ENCODE measurements at regions not wholly inside any gene's neighbourhood (a gene's known extent, or its start where the extent isn't known, plus 50 kb on each side); places are given as distances from the start of the nearest gene placed in this dataset.

- no peak for TF ChIP-seq CTCF (conservative IDR thresholded peaks at IDR 0.05; ENCODE audit: low read depth, low read length)
- H3K4me3 ChIP-seq (ENCODE audit: low read depth, low read length) = no peak overlapping the region
- DNase-seq (ENCODE audit: low read depth) = no peak
These were observed 133.2 kb upstream of the REG3G start for GRCh38 chr2:78892295-78892694.

GRCh38 chr2:78895022-78895421, 130.5 kb upstream of the REG3G start:
- H3K4me3 ChIP-seq (ENCODE audit: low read depth, low read length) = no peak overlapping the region
- no peak for DNase-seq (ENCODE audit: low read depth)
- no peak for TF ChIP-seq CTCF (conservative IDR thresholded peaks at IDR 0.05; ENCODE audit: low read depth, low read length)

DNA sequence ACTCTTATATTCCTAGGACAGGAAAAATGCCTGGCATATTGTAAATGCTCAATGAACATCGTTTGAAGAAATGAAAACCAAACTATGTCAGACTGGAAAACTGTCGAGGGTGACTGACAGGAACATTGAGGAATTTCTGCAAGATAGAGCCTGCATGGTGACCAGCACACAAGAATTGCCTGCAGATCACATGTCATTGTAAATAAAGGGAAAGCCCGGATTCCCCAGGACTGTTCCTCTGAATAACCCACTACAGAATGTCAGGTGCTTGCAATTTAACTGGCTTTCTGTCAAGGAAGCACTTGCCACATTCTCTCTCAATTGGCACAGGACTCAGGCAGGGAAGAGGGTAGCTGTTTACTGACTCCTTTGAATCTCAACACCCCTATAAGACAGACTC, 129.0 kb upstream of the REG3G start:
- H3K4me3 ChIP-seq (ENCODE audit: low read depth, low read length) = no peak overlapping the region
- TF ChIP-seq CTCF (conservative IDR thresholded peaks at IDR 0.05; ENCODE audit: low read depth, low read length) = no peak
- no peak for DNase-seq (ENCODE audit: low read depth)

DNA sequence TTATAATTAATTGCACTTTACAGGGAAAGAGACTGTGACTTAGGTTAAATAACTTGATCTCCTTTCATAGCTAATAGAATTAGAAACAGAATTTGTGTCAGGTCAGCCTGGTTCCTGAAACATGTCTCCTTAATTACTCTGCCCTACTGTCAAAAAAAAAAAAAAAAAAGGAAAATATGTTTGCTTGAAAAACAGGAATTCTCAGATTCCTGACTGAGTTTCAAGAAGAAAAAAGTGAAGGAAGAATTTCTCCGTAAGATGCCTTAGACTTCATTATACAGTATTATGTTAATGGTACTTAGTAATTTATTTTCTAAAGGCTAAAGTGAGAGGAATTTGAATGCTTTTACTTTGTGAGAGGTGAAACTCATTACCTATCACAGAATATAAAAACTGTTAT, 118.4 kb upstream of the REG3G start:
- TF ChIP-seq CTCF (conservative IDR thresholded peaks at IDR 0.05; ENCODE audit: low read depth, low read length) = no peak
- DNase-seq (ENCODE audit: low read depth) = no peak
- no peak overlapping the region for H3K4me3 ChIP-seq (ENCODE audit: low read depth, low read length)

DNA sequence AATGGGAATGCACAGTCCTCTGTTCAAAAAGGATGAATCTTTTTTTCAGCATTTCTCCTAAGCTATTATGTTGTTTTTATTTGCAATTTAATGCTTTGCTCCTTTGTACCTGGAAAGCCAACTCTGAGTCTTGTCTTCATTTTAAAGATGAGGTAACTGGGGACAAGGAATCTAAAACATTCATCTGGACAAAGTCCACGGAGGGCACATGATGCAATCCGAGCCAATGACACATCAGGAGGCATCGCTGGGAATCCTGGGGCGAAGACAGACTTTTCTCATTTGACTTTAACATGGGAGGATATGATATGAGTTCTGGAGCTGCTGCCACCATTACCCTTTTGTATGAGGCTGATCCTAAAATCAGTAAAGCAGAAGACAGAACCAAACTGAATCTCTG, 116.5 kb upstream of the REG3G start:
- no peak for TF ChIP-seq CTCF (conservative IDR thresholded peaks at IDR 0.05; ENCODE audit: low read depth, low read length)
- DNase-seq (ENCODE audit: low read depth) = no peak
- H3K4me3 ChIP-seq (ENCODE audit: low read depth, low read length) = no peak overlapping the region

DNA sequence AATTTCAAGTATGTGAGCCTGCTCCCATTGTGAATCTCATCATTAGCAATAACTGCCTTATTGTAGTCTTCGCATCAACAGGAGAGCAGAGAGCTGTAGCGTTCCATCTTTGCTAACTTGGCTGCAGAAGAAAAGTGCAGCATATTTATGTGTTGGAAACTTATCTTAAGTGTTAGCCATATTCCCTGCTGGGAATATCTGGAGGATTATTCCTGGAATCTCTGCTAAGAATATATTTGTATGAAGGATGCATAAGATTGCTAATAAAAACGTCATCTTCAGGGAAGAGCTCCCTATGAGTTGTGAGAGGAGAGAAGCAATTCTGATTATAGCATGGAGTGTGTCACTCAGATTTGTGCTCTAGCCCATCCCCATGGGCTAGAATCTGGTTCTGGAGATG, 115.1 kb upstream of the REG3G start:
- no peak overlapping the region for H3K4me3 ChIP-seq (ENCODE audit: low read depth, low read length)
- no peak for TF ChIP-seq CTCF (conservative IDR thresholded peaks at IDR 0.05; ENCODE audit: low read depth, low read length)
- no peak for DNase-seq (ENCODE audit: low read depth)

DNA sequence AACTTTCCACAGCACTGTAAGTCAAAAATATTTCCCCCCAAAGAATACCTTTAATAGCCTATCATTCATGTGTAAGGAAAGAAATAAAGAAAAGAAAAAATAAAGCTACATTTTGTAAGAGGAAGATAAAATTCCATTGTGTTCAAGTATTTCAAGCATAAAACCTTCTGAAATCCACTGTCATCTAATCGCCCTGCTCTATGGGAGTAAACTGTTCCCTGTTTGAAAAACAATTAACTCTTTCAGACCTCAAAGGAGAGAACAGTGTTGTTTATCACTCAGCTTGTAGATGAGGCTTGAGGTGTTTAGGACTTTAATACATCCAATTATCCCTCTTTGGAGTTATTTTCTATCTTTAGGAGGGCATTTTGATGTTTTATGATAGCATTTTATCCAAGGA, 112.2 kb upstream of the REG3G start:
- TF ChIP-seq CTCF (conservative IDR thresholded peaks at IDR 0.05; ENCODE audit: low read depth, low read length) = no peak
- DNase-seq (ENCODE audit: low read depth) = no peak
- H3K4me3 ChIP-seq (ENCODE audit: low read depth, low read length) = no peak overlapping the region
